SIG-M5 treated with dmso at 0.1 percent for 504 hours (cell line): ENCODE measurements at regions not wholly inside any gene's neighbourhood (a gene's known extent, or its start where the extent isn't known, plus 50 kb on each side); places are given as distances from the start of the nearest gene placed in this dataset.
"Not testable (repeated sequence)": the region's sequence is repeated elsewhere in the genome, so short reads cannot be mapped to it uniquely, and the experiment has no call there.

Experiments used
- DNase-seq: peaks from one replicate; lab custom pipeline; 2025; ENCODE audit not compliant: unreplicated experiment; lab: John Stamatoyannopoulos, UW

DNA sequence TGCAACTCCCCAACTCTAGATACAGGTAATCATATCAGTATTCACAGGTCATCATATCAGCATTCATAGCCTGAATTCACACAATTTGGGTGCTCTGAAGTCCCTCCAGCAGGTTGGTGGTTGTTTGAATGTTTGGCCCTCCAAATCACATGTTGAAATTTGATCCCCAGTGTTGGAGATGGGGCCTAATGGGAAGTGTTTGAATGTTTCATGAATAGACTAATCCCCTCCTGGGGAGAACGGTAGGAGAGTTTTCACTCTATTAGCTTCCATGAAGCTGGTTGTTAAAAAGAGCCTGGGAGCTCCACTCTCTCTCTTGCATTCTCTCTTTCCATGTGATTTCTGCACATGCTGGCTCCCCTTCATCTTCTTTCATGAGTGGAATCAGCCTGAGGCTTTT, 288.6 kb upstream of the PCDH9 start:
- DNase-seq, result no peak

DNA sequence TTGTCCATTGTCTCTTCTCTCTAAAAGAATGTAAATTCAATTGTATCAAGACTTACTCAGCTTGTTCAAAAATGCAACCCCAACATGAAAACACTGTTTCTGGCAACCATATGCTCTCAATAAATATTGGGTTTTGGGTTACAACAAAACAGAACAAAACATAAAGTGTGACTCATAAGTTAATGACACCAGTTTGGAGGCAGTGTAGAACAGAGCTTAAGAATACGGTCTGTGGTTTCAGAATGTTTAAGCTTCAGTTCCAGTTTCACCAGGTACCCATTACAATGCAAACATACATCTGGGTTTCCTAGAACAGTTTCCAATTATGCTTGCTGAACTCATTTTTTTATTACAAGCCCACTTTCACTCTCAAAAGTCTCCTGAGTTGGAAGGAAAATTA, 285.8 kb upstream of the PCDH9 start:
- peak; percentile 9 for DNase-seq

DNA sequence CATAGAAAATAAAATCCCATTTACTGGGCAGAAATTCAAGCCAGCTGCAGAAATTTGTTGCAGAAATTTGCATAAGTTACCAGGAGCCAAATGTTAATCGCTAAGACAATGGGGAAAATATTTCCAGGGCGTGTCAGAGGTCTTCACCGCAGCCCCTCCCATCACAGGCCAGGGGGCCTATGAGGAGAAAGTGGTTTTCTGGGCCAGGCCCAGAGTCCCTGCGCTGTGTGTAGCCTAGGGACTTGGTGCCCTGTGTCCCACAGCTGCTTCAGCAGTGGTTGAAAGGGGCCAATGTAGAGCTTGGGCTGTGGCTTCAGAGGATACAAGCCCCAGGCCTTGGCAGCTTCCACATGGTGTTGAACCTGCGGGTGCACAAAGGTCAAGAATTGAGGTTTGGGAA, 278.9 kb upstream of the PCDH9 start:
- no peak for DNase-seq

DNA sequence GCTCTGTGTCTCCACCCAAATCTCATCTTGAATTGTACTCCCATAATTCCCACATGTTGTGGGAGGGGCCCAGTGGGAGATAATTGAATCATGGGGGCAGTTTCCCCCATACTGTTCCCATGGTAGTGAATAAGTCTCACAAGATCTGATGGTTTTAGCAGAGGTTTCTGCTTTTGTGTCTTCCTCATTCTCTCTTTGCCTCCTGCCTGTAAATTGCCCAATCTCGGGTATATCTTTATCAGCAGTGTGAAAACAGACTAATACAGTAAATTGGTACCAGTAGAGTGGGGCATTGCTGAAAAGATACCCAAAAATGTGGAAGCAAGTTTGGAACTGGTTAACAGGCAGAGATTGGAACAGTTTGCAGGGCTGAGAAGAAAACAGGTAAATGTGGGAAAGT, 278.1 kb upstream of the PCDH9 start:
- peak; percentile 14 for DNase-seq

DNA sequence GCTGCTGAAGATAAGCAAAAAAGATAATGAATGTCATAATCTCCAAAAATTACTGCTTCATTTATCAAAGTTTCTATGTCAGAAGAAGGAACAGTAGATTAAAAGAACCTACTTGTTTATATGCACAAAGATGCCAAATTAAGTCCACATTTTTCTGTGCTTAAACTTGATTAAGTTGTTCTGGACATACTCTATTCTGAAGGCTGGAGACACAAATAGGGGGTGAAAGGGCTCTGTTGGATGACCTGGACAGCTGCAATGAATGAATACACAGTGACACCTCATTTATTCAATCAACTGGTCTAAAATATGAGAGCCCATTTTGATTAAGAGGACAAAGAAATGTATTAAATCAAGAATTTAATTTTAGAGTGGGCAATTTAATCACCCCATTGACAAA, 276.3 kb upstream of the PCDH9 start:
- DNase-seq, result no peak

DNA sequence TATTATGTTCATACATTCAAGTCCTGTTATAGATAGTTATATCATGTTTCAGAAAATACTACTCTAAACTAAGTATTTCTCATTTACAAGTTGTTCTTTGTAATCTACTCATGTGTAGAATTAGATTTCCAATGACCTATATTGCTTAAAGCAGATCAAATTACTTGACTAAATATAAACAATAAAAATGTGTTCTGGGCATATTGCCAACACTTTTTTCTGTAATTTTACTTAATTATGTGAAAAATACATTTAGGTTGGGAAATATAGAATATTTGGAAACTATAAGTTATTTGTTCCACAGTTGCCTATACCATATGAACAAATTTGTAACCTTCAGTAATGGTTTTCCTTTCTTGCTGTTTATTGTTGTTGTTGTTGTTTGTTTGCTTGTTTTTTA, 275.2 kb upstream of the PCDH9 start:
- no peak for DNase-seq

DNA sequence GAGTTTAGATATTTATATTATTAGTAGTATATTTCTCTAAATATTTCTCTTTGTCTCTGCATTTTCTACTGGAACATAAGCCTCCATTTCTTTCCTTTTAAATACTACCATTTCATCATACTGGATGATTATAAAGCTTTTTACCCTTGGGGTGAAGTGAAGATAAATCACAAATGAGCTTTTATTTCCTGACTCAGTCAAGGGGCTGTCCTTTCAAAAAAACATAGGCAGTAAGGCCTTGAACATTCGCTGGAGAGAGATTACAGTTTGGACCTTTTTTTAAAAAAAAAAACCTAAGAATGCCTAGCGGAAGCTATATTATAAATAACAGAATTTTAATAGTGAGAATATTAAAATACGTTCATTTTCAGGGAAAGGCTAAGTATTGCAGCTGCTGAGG, 268.8 kb upstream of the PCDH9 start:
- no peak for DNase-seq

DNA sequence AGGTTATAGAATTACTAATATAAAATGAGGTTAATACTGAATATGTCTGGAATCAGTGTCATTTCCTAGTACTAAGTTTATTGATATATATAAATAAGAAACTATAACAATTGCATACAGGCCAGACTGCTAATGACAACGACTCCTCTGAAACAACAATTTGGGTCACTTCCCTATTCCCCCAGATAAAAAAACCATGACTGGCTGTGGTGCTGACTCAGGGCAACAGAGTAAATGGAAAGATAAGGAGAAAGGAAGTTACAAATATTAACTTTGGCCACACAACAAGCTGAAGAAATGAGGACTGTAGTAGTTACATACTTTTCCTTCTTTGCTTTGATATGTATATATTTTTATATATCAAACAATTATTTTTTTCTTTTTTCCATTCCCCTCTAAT, 263.7 kb upstream of the PCDH9 start:
- peak; percentile 61 for DNase-seq

DNA sequence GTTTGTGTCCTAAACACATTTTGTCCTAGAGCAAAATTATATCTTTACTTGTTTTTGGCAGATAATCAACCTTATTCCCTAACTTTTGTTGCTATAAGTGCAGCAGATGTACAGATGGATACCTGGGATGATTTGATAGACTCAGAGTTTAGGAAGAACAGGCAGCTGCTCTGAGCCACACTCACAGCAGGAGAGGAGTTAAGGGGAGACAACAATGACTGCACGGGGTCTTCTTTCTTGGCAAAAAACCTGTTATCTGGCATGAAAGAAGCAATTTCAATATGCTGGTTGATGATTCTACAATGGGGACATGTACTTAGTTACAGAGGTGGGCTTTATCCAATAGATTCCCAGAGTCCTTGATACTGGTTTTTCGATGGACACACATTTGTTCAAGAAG, 258.9 kb upstream of the PCDH9 start:
- DNase-seq, result no peak

DNA sequence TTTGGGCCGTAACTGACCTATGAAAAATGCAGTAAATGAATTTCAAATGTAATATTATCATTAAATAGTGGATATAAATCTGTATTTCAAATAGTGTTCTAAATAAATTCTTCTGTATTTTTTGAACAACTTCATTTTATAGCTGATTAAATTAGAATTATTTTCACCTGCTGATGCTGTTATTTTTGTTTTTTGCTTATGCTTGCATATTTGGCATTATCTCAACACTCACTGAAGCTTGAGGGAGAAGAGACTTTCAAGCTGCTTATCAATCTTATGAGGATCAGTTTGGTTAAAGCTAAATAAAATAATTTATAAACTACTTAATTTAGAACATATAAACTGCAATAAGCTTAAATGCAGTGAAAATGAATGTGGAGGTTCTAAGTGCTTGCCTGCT, 251.3 kb upstream of the PCDH9 start:
- DNase-seq, result no peak

DNA sequence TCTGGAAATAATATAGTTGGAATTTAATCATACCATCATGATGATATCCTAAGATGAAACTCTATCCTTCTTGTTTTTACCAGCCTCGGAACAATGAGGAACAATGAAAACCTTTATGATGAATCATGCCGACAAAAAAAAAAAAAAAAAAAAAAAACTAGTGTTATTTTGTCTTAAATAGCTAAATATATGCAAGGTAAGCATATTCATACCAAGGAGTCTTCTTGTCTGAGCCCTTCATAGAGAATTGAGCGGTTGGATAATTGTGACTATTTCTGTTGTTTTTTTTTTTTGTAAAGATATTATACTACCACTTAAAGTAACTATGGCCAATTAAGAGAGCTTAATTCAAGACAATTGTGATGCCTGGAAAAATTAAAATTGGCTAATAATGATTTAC, 244.0 kb upstream of the PCDH9 start:
- no peak for DNase-seq

DNA sequence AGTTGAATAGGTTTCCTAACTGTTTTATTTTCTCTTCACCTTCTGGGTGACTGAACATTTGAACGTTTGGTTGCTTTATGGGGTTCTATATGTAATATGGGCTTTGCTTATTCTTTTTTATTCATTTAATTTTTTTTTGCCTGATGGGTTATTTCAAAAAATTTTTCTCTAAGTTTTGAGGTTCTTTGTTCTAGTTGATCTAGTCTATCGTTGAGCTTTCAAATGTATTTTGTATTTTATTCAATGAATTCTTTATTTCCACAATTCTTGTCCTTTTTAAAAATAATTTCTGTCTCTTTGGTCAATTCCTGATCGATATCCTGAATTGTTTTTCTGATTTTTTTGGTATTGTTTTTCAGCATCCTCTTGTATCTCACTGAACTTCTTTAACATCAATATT, 239.5 kb upstream of the PCDH9 start:
- no peak for DNase-seq

DNA sequence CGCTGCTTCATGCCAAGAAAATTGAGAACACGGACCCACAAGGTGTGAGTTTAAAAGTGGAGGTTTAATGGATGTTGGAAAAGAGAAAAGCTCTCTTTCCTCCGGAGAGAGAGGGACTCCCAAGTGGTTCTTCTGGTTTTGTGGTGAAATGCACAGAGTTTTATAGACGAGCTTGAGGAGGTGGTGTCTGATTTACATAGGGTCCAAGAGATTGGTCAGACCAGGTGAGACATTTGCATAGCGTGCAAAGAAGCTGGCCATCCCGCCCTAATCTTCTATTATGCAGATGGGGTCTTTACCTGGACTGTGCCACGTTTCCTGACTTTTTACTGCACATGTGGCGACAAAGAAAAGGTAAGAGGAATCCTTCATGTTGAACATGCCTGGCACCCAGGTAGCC, 236.4 kb upstream of the PCDH9 start:
- DNase-seq, result no peak

DNA sequence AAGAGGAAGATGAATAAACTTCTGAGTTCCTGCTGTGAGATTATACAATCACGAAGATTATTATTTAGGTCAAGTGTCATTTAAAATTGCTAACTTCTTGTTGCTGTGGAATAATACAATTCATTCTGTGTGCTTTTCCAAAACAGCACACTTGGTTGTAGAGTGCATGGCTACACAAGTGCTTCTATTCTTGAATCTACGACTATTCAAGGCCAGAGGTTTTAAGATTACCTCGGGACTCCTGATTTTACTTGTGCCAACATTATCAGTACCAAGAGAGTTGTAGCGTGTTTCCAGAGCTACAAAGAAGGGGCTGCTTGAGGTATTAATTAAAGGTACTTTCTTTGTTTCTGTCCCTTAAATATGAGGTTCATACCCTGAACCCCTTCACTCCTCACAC, 234.0 kb upstream of the PCDH9 start:
- no peak for DNase-seq

DNA sequence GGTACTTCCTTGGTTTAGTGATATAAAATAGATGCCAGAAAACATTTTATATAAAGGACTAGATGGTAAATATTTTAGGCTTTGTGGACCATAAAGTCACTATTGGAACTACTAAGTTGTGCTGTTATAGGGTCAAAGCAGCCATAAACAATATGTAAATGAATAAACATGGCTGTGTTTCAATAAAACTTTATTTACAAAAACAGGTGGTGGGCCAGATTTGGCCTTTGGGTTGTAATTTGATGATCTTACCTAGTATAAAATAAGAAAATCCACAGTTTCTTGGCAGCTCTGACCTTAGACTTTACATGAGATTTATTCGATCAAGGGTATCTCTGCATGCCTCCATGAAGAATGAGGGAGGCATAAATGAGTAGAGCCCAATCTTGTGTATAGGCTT, 232.0 kb upstream of the PCDH9 start:
- DNase-seq, result no peak

DNA sequence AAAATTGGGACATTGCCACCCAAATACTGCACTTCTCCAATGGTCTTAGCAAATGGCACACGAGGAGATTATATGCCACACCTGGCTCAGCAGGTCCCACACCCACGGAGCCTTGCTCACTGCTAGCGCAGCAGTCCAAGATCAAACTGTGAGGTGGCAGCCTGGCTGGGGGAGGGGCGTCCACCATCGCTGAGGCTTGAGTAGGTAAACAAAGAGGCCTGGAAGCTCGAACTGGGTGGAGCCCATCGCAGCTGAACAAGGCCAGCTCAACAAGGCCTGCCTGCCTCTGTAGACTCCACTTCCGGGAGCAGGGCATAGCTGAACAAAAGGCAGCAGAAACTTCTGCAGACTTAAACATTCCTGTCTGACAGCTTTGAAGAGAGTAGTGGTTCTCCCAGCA, 222.4 kb upstream of the PCDH9 start:
- DNase-seq, result not testable (repeated sequence)

DNA sequence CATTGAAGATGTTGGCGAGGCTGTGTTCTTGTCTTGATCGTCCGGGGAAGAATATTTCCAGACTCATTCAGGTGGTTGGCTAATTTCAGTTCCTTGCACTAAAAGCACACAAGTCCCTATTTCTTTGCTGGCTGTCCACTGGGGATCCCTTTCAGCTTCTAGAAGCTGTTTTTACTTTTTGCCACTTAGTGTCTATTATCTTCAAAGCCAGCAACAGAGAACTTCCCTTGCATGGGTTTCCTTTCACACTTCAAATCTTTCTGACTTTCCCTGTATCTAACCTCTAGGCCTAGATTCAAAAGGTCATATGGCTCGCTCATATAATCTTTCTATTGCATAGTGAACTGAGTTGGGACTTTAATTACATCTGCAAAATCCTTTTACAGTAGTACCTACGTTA, 215.3 kb upstream of the PCDH9 start:
- DNase-seq, result no peak

DNA sequence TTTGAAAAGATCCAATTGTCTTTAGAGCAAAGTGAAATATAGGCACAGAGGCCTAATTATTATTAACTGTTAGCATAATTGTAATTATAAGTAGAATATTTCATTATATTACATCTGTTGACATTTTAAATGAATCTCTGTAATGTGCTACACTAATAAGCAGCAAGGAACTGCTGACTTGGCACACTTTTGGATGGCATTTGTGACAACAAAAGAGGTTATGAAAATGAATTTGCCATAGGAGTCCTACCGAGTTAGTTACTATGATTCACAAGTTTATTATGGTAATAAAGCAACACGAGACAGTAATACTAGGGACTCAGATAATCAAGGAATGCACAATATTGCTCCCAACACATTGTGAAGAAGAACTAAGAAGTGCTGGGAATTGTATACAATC, 213.8 kb upstream of the PCDH9 start:
- no peak for DNase-seq

DNA sequence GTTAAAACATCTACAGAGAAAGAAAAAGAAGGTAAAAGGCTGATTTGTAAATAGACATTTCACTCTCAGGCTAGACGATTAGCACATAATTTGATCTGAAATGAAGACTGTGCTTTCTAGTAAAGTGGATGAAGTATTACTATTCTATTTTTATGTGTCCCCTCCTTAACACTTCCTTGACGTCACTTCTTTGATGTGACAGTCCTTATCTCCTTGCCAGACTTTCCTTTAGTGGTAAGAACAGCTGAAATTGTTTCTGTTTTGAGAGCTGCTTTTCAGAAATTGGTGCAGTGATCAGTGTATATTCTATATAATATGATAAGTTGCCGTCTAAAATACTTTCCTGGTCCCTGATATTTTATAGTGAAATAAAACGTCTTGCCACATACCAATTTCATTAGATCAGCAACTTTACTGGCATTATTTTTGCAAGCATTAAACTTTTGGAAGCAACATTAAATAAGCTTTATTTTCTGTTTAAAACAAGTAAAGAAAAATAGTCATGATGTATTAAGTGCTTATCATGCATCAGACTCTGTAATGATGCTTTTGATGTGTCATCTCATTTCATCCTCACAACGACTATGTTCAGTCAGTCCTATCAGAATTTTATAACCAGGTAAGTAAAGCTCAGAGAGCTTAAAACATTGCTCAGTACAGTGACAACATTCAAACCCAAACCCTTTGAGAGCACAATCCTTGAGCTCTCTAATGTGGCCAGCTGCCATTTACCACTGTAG, 210.3 kb upstream of the PCDH9 start:
- no peak for DNase-seq

DNA sequence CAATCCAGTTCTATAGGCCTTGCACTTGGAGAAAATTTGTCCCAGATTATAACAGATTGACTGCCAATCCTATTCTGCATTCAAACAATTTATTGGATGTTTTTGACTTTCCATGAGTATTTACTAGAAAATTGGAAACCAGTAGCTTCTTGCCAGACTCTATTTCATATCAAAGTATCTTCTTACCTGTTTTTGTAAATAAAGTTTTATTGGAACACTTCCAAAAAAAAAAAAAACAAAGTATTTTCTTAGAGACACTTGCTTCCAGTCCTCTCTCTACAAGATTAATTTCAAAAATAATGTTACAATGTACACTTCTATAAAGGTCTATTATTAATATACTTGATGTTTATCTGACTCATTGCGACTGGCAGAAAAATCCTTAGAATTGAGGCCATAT, 209.2 kb upstream of the PCDH9 start:
- no peak for DNase-seq

DNA sequence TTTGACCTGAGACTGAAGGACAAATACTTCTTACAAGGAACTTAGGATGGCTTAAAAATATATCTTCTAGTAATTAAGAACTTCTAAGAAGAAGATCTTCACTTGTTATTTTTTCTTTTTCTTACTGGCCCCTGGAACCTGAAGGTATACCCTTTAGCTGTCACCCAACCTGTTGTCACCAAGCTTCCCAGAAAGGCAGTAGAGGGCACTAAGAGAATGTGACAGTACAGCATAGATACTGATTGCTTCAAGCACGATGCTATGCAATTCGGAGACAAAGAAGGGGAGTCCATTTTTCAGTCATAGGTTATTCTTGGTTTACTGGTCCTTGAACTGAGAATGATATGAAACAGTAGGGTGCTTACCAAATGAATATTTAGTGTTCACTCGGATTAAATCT, 208.3 kb upstream of the PCDH9 start:
- no peak for DNase-seq

DNA sequence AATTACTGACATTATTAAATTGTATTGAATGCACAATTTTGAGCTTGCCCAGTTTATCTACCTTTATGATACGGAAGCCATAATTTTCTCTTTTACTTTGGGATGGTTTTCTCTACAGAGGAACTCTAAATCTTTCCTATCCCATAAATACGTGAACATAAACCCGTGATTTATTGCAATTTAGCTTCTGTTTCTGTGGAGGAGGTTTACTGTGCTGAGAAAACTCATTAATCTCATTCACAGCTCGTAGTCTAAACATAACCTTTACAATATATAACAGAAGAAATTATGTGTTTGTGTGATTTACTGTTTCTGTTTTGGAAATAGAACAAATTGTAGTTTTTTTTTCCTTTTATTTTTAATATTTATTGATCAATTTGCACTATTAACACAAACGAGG, 207.1 kb upstream of the PCDH9 start:
- no peak for DNase-seq

DNA sequence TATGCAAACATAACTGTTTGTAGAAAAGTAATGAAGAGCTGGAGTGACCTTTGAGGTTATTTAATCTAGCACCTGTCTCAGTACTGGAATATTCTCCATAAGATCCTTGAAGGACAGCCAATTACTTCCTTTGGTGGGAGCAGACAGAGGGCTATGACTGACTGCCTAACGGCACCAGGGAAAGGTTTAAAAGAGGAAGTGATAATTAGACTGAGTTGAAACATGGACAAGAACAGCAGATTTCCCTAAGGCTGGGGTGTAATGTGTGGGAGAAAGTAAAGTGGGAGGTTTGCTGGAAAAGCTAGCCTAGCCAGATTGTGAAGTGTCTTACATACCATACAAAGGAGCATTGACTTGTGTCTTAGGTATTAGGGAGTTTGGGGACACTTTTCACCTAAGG, 191.3 kb upstream of the PCDH9 start:
- peak; percentile 10 for DNase-seq
